H9 (cell line): ENCODE measurements at regions not wholly inside any gene's neighbourhood (a gene's known extent, or its start where the extent isn't known, plus 50 kb on each side); places are given as distances from the start of the nearest gene placed in this dataset.

Source experiments
- DNase-seq: peaks from one replicate; pipeline ENCODE4 v3.0.0-alpha.2; 2017
- H2AFZ ChIP-seq: one replicate; pipeline ENCODE4 v1.6.1; 2013; ENCODE audit warnings: mild to moderate bottlenecking, low read length, control low read depth, moderate library complexity
- H2AK5ac ChIP-seq: 2 replicates; pipeline ENCODE4 v1.6.1; 2013; ENCODE audit warnings: low read length, control low read depth, mixed read lengths; ENCODE audit not compliant: insufficient read length
- H2BK120ac ChIP-seq: one replicate; pipeline ENCODE4 v1.6.1; 2013; ENCODE audit warnings: low read depth, mild to moderate bottlenecking, low read length, control low read depth, inconsistent platforms; ENCODE audit not compliant: poor library complexity, severe bottlenecking
- H2BK12ac ChIP-seq: 2 replicates; pipeline ENCODE4 v1.6.1; 2013; ENCODE audit warnings: low read length, control low read depth, mixed read lengths, low read depth; ENCODE audit not compliant: insufficient read length
- H2BK15ac ChIP-seq: 2 replicates; pipeline ENCODE4 v1.6.1; 2013; ENCODE audit warnings: low read depth, low read length, control low read depth
- H2BK20ac ChIP-seq: one replicate; pipeline ENCODE4 v1.6.1; 2013; ENCODE audit warnings: low read depth, mild to moderate bottlenecking, low read length, control low read depth, inconsistent platforms; ENCODE audit not compliant: poor library complexity, severe bottlenecking
- H2BK5ac ChIP-seq: 2 replicates; pipeline ENCODE4 v1.6.1; 2013; ENCODE audit warnings: low read length, control low read depth, mixed read lengths; ENCODE audit not compliant: insufficient read length
- H3K14ac ChIP-seq: 2 replicates; pipeline ENCODE4 v1.6.1; 2013; ENCODE audit warnings: low read length, control low read depth; ENCODE audit not compliant: insufficient read depth
- H3K18ac ChIP-seq: 2 replicates; pipeline ENCODE4 v1.6.1; 2013; ENCODE audit warnings: low read depth, mild to moderate bottlenecking, mixed read lengths, low read length, control low read depth; ENCODE audit not compliant: insufficient read length
- H3K23ac ChIP-seq: 2 replicates; pipeline ENCODE4 v1.6.1; 2013; ENCODE audit warnings: low read length, control low read depth, mixed read lengths, low read depth; ENCODE audit not compliant: insufficient read length
- H3K23me2 ChIP-seq: 2 replicates; pipeline ENCODE4 v1.6.1; 2013; ENCODE audit warnings: low read depth, mild to moderate bottlenecking, mixed read lengths, low read length, control low read depth; ENCODE audit not compliant: insufficient read length, poor library complexity, severe bottlenecking
- H3K27ac ChIP-seq: 2 replicates; pipeline ENCODE4 v1.5.1; 2013; ENCODE audit warnings: low read length, control low read depth, mixed read lengths, low read depth; ENCODE audit not compliant: insufficient read length
- H3K27me3 ChIP-seq: 2 replicates; pipeline ENCODE4 v1.6.1; 2013; ENCODE audit warnings: low read length, control low read depth, inconsistent platforms; ENCODE audit not compliant: insufficient read depth
- H3K4ac ChIP-seq: 2 replicates; pipeline ENCODE4 v1.6.1; 2013; ENCODE audit warnings: low read depth, mild to moderate bottlenecking, control low read depth, inconsistent platforms, low read length, moderate library complexity
- H3K4me1 ChIP-seq: 2 replicates; pipeline ENCODE4 v1.6.1; 2013; ENCODE audit warnings: low read length, control low read depth, inconsistent platforms; ENCODE audit not compliant: insufficient read depth
- H3K4me2 ChIP-seq: 2 replicates; pipeline ENCODE4 v1.6.1; 2013; ENCODE audit warnings: low read length, control low read depth, mixed read lengths; ENCODE audit not compliant: insufficient read length, insufficient read depth
- H3K56ac ChIP-seq: 2 replicates; pipeline ENCODE4 v1.6.1; 2013; ENCODE audit warnings: low read depth, mild to moderate bottlenecking, mixed read lengths, low read length, control low read depth; ENCODE audit not compliant: insufficient read length
- H3K79me1 ChIP-seq: 2 replicates; pipeline ENCODE4 v1.6.1; 2013; ENCODE audit warnings: low read depth, mild to moderate bottlenecking, moderate library complexity, low read length, control low read depth, inconsistent platforms; ENCODE audit not compliant: insufficient read depth, poor library complexity, severe bottlenecking
- H3K79me2 ChIP-seq: 2 replicates; pipeline ENCODE4 v1.6.1; 2013; ENCODE audit warnings: low read length, control low read depth, inconsistent platforms; ENCODE audit not compliant: insufficient read depth
- H3K9ac ChIP-seq: 2 replicates; pipeline ENCODE4 v1.6.1; 2013; ENCODE audit warnings: low read length, control low read depth, mixed read lengths; ENCODE audit not compliant: insufficient read length; ENCODE audit errors: extremely low read depth
- H3K9me3 ChIP-seq: one replicate; pipeline ENCODE4 v1.6.1; 2013; ENCODE audit warnings: low read depth, low read length, inconsistent platforms; ENCODE audit not compliant: control insufficient read depth
- H3T11ph ChIP-seq: one replicate; pipeline ENCODE4 v1.6.1; 2013; ENCODE audit warnings: mild to moderate bottlenecking, low read length, control low read depth, inconsistent platforms
- H4K20me1 ChIP-seq: one replicate; pipeline ENCODE4 v1.6.1; 2013; ENCODE audit not compliant: control insufficient read depth, insufficient read length, insufficient read depth
- H4K5ac ChIP-seq: 2 replicates; pipeline ENCODE4 v1.6.1; 2013; ENCODE audit warnings: low read depth, mild to moderate bottlenecking, mixed read lengths, low read length, control low read depth; ENCODE audit not compliant: insufficient read length
- H4K8ac ChIP-seq: replicated peaks from 2 replicates; pipeline ENCODE4 v1.6.1; 2013; ENCODE audit warnings: low read length, control low read depth, mixed read lengths, low read depth; ENCODE audit not compliant: insufficient read length
- H4K91ac ChIP-seq: 2 replicates; pipeline ENCODE4 v1.6.1; 2013; ENCODE audit warnings: low read depth, mild to moderate bottlenecking, moderate library complexity, mixed read lengths, low read length, control low read depth; ENCODE audit not compliant: insufficient read length
- H3K27ac Mint-ChIP-seq, 3 experiments: 2 replicates in 2 of 3; 3 replicates in 1 of 3; pipeline ENCODE4 v1.8.0; 2020 to 2021; ENCODE audit warnings: mixed read lengths in 3 of 3, mild to moderate bottlenecking in 1 of 3, moderate library complexity in 1 of 3
- H3K27me3 Mint-ChIP-seq: 2 replicates; pipeline ENCODE4 v1.8.0; 2021; ENCODE audit warnings: low read depth, mild to moderate bottlenecking, moderate library complexity, mixed read lengths
- H3K36me3 Mint-ChIP-seq, 3 experiments: 2 replicates in 2 of 3; 3 replicates in 1 of 3; pipeline ENCODE4 v1.8.0; 2020 to 2021; ENCODE audit warnings: low read depth in 3 of 3, mixed read lengths in 3 of 3; ENCODE audit not compliant: insufficient read depth in 1 of 3
- H3K4me1 Mint-ChIP-seq, 2 experiments: 2 replicates each; pipeline ENCODE4 v1.8.0; 2020; ENCODE audit warnings: mixed read lengths in 2 of 2
- H3K4me3 Mint-ChIP-seq, 2 experiments: 2 replicates in 1 of 2; 3 replicates in 1 of 2; pipeline ENCODE4 v1.8.0; 2020 to 2021; ENCODE audit warnings: mild to moderate bottlenecking in 2 of 2, mixed read lengths in 2 of 2, moderate library complexity in 1 of 2
- H3K9me3 Mint-ChIP-seq, 2 experiments: 2 replicates in 1 of 2; 3 replicates in 1 of 2; pipeline ENCODE4 v1.8.0; 2020; ENCODE audit warnings: mild to moderate bottlenecking in 2 of 2, mixed read lengths in 2 of 2, moderate library complexity in 1 of 2
- WGBS: extraction: QIAGEN DNeasy Blood & Tissue Kit; methylation state at CpG from one replicate; pipeline ENCODE4 v1.1.7; 2013; ENCODE audit warnings: missing lambda C conversion rate, low lambda C conversion rate, mixed read lengths; ENCODE audit not compliant: insufficient read length; ENCODE audit errors: extremely low coverage; 5-methylcytosine and 5-hydroxymethylcytosine counted together
- TF ChIP-seq, protein P1 (sequence below): fragments of 200-600 bp; sonication (generic); conservative IDR thresholded peaks from 3 replicates; pipeline ENCODE4 v1.8.0; 2021; ENCODE audit warnings: antibody characterized with exemption, mild to moderate bottlenecking

DNA sequence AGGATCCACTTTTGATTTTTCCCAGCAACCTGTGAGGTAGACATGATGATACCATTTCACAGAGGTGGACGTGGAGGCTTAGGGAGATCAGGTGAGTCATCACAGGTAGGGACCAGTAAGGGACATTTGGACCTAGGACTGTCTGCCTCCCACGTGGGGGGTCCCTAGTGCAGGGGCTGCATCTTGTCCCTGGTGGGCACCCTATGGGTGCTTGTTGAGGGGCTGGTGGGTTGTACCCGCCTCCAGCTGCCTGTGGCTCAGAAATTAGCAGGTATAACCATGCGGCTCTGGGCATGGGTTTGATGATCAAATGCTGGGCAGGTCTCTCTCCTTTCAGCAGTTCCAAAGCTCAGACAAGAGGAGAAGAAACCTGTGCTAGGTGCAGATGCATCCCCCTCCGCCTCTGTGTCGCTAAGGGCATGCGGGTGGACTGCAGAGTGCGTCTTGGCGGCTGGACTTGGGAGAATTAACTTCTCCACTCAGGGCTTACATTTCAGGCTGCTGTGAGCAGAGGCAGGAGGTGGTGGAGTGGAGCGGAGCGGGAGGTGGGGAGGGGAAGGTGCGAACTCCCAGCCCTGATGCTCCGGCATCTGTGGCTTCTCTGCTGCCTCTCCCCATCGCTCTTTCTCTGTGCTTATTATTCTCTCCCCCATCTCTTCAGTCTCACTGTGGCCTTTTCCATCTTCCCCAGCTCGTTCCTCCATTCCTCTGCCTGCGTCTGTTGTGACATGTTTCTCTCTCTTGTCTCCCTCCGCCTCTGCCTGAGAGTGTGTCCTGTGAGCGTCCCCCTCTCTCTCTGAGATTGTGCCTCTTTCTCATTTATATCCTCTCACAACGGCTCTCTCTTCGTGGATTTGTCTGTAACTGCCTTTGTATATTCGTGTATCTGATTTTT is 146.8 kb downstream of the PTPRU start:
- no peak overlapping the region for H3K56ac ChIP-seq
- no peaks in the 10 kb centered on the region for H3K4me1 ChIP-seq
- TF ChIP-seq, protein P1, sequence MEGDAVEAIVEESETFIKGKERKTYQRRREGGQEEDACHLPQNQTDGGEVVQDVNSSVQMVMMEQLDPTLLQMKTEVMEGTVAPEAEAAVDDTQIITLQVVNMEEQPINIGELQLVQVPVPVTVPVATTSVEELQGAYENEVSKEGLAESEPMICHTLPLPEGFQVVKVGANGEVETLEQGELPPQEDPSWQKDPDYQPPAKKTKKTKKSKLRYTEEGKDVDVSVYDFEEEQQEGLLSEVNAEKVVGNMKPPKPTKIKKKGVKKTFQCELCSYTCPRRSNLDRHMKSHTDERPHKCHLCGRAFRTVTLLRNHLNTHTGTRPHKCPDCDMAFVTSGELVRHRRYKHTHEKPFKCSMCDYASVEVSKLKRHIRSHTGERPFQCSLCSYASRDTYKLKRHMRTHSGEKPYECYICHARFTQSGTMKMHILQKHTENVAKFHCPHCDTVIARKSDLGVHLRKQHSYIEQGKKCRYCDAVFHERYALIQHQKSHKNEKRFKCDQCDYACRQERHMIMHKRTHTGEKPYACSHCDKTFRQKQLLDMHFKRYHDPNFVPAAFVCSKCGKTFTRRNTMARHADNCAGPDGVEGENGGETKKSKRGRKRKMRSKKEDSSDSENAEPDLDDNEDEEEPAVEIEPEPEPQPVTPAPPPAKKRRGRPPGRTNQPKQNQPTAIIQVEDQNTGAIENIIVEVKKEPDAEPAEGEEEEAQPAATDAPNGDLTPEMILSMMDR: no peak
- no peaks in the 10 kb centered on the region for H3K27me3 ChIP-seq
- H4K91ac ChIP-seq: no peak overlapping the region
- H3K9me3 ChIP-seq: peaks cover 6% of the 10 kb centered on the region
- H3K14ac ChIP-seq: no peak overlapping the region
- H3K9me3 Mint-ChIP-seq: peaks cover 21 to 25% of the 10 kb centered on the region in 2 experiments
- no peak overlapping the region for H3K23ac ChIP-seq
- no peak overlapping the region for H3K4me3 Mint-ChIP-seq
- WGBS: no CpG with 5 or more reads among the region's 21 CpGs
- no peak overlapping the region for H3K4me2 ChIP-seq
- H3K4me1 Mint-ChIP-seq: peaks cover 8 to 11% of the 10 kb centered on the region in 2 experiments
- no peak overlapping the region for H4K5ac ChIP-seq
- no peak overlapping the region for H2BK5ac ChIP-seq
- H2BK15ac ChIP-seq: no peak overlapping the region
- no peak overlapping the region for H3T11ph ChIP-seq
- H3K27ac ChIP-seq: no peak overlapping the region
- no peak overlapping the region for H2BK120ac ChIP-seq
- H3K27ac Mint-ChIP-seq: no peak overlapping the region
- H3K79me1 ChIP-seq: no peaks in the 10 kb centered on the region
- no peak overlapping the region for H4K8ac ChIP-seq
- peaks cover 4% of the 10 kb centered on the region for H3K27me3 Mint-ChIP-seq
- DNase-seq: no peak
- H2AFZ ChIP-seq: no peak overlapping the region
- H2BK20ac ChIP-seq: no peak overlapping the region
- no peak overlapping the region for H3K4ac ChIP-seq
- no peak overlapping the region for H3K9ac ChIP-seq
- no peaks in the 10 kb centered on the region for H4K20me1 ChIP-seq
- no peak overlapping the region for H3K18ac ChIP-seq
- no peak overlapping the region for H2BK12ac ChIP-seq
- peaks cover 9 to 24% (median 13%) of the 10 kb centered on the region in 3 experiments for H3K36me3 Mint-ChIP-seq
- no peaks in the 10 kb centered on the region for H3K23me2 ChIP-seq
- H2AK5ac ChIP-seq: no peak overlapping the region
- no peaks in the 10 kb centered on the region for H3K79me2 ChIP-seq
